ENCODE measurements at regions not wholly inside any gene's neighbourhood (a gene's known extent, or its start where the extent isn't known, plus 50 kb on each side); places are given as distances from the start of the nearest gene placed in this dataset.

- DNase-seq (ENCODE audit: low read depth), result no peak
- in situ Hi-C loops (cut with HindIII; ENCODE audit: low sequenced_read_pairs), result loop anchor here (5.0 kb wide), 1 partner anchor 73 kb away; no protein-coding TSS in a partner anchor
- no peak for TF ChIP-seq CTCF (IDR thresholded peaks at IDR 0.05; ENCODE audit: low read depth, low read length, missing control alignments)
- no peak overlapping the region for H3K4me3 ChIP-seq (ENCODE audit: low read depth, low read length)
These were observed 92.4 kb downstream of the SPTSSA start for GRCh38 chr14:34369648-34370030.

DNA sequence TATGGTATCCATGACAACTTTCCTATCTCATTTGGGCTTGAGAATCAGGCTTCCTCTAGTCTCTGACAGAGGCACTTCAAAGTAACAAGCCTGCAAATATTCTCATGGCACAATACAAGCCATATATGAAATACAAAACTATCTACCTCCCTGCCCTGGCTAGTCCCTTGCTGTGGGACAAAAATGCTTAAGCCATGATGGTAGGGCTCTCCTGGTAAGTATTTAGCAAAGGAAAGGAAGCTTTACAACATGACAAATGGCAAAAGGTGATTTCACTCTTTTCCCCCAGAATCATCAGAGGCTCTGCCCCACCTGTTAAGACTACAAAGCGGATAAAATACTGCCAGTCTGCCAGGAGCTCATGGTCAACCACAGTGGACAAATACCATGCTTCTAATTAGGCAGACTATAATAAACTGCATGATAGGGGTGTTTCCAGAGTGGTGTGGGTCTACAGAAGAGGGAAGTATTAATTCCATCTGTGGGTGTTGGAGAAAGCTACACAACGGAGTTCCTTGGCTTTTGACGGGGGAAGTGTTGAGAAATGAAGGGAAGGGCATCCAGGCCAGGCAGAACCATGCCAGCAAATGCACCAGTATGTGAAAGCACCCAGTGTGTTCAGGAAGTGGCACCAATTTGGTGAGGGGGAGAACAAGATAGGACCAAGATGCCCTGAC lies 92.9 kb downstream of the SPTSSA start:
- in situ Hi-C loops (cut with HindIII; ENCODE audit: low sequenced_read_pairs), result loop anchor here (5.0 kb wide), 1 partner anchor 73 kb away; no protein-coding TSS in a partner anchor
- no peak for DNase-seq (ENCODE audit: low read depth)

GRCh38 chr14:34368115-34368970 lies 93.7 kb downstream of the SPTSSA start:
- H3K4me3 ChIP-seq (ENCODE audit: low read depth, low read length), result no peak overlapping the region
- in situ Hi-C loops (cut with HindIII; ENCODE audit: low sequenced_read_pairs), result loop anchor here (5.0 kb wide), 1 partner anchor 74 kb away; no protein-coding TSS in a partner anchor
- TF ChIP-seq CTCF (IDR thresholded peaks at IDR 0.05; ENCODE audit: low read depth, low read length, missing control alignments), result no peak
- no peak for DNase-seq (ENCODE audit: low read depth)

More for the DNA sequence above, 92.9 kb downstream of the SPTSSA start:
- no peak overlapping the region for H3K4me3 ChIP-seq (ENCODE audit: low read depth, low read length)
- no peak for TF ChIP-seq CTCF (IDR thresholded peaks at IDR 0.05; ENCODE audit: low read depth, low read length, missing control alignments)

DNA sequence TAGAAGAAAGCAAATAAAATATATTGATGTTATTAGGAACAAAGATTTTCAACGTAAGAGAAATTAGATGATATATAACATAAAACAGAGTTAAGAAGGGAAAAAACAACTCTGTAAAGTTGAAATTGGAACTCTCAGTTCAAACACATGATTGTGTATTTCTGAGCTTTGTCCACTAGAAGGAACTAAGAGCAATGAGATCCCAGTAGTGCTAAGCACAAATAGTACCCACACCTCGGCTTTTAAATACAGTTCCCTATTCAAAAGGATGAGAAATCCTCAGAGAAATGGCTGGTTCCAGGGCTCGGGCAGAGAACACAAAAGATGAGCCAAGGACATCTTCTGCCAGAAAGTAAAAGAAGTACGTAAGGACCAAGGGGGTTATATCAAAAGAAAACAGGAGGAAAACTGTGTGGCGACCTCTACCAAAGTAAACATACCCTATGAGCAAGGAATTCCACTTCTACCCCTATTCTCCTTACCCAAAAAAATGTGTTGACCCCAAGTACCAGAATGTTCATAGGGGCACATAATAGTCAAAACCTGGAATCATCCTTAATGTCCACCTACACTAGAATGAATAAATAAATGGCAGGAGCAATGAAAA lies 96.6 kb downstream of the SPTSSA start:
- H3K4me3 ChIP-seq (ENCODE audit: low read depth, low read length), result no peak overlapping the region
- in situ Hi-C loops (cut with HindIII; ENCODE audit: low sequenced_read_pairs), result loop anchor here (5.0 kb wide), 1 partner anchor 77 kb away; no protein-coding TSS in a partner anchor
- no peak for DNase-seq (ENCODE audit: low read depth)
- peak; percentile 42 for TF ChIP-seq CTCF (IDR thresholded peaks at IDR 0.05; ENCODE audit: low read depth, low read length, missing control alignments)

DNA sequence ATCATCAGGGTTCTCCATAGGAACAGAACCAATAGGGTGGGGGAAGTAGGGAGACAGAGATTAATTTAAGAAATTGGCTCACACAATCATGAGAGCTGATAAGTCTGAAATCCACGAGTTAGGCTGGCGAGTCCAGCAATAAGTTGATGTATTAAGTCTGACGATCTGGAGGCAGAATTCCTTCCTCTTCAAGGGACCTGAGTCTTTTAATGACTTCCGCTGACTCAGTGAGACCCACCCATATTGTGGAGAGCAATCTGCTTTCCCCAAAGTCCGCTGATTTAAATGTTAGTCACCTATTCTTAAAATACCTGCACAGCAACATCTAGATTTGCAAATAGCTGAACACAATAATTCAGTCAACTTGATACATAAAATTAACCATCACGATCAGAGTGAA lies 97.8 kb downstream of the SPTSSA start:
- TF ChIP-seq CTCF (IDR thresholded peaks at IDR 0.05; ENCODE audit: low read depth, low read length, missing control alignments), result no peak
- no peak for DNase-seq (ENCODE audit: low read depth)
- H3K4me3 ChIP-seq (ENCODE audit: low read depth, low read length), result no peak overlapping the region
- in situ Hi-C loops (cut with HindIII; ENCODE audit: low sequenced_read_pairs), result no loop called here

- in situ Hi-C loops (cut with HindIII; ENCODE audit: low sequenced_read_pairs), result no loop called here
- no peak for TF ChIP-seq CTCF (IDR thresholded peaks at IDR 0.05; ENCODE audit: low read depth, low read length, missing control alignments)
- H3K4me3 ChIP-seq (ENCODE audit: low read depth, low read length), result no peak overlapping the region
- no peak for DNase-seq (ENCODE audit: low read depth)
These were observed 98.3 kb downstream of the SPTSSA start for GRCh38 chr14:34363733-34364134.
